ENCODE measurements at regions not wholly inside any gene's neighbourhood (a gene's known extent, or its start where the extent isn't known, plus 50 kb on each side); places are given as distances from the start of the nearest gene placed in this dataset.

DNA sequence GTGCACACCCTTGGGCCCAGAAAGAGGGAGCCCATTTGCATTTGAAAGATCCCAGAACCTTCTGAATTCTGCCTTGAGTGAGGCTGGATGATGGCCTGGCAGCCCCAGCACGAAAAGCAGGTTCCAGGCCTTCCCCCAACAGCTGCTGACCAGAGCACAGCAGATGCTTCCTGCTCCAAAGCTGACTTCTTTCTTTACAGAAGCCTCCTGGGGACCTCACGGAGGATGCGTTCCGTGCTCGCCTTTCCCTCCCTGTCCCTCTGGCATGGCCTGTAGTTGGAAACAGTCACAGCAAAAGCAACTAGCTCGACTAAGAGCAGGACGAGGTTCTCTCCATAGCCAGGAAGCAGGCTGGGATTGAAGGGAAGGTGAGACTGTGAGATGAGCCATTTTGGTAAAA lies 107.7 kb upstream of the B3GAT1 start:
- no peak for DNase-seq (ENCODE audit: low spot score)
- peak; percentile 48 for ATAC-seq
- intact Hi-C loops (cut with DNase I): no loop called here

DNA sequence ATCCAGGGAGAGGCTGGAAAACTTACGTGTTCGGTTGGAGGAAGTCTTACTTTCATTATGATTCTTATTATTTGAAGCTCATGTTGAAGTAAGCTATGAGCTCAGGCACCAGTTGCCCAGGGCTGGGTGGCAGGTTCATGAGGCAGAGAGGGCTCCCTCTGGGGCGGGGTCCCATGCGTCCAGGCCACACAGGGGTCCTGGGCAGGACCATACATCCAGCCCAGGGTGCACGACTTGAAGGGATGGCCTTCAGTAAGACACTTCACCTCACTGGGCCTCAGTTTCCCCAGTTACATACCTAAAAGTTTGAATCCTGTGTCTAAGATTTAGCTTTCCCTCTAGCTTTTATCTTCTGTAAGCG lies 107.3 kb upstream of the B3GAT1 start:
- intact Hi-C loops (cut with DNase I): no loop called here
- no peak for ATAC-seq
- no peak for DNase-seq (ENCODE audit: low spot score)

DNA sequence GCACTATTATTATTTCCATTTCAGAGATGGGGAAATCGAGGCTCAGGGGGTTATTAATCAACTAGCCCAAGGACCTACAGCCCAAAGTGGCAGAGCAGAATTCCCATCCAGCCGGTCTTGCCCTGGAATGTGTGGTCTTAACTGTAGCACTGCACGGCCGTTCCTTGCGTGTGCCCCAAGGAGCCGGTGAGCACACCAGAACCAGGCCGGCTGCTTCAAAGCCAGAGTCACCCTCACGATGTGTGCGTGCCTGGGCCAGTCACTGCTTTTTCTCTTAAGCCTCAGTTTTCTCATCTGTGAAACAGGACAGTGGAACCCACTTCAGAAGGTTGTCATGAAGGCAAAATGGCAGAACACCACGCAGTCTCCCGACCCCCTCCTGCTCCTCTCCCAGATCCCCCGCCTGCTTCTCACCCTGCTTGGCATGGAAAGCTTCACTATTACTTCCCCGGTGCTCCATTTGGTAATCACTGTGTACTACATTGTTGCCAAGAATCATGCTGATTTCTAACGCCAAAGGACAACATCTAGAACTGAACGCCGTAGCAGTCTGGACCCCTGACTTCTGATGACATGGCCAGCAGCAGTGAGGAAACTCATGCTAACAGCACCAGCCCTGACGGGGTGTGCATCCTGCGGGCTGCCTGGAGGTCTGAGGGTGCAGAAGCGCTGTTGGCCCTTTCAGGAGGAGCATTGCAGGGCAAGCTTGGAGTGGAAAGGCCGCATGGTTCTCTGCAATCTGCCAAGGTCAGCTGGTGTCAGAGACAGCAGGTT lies 106.8 kb upstream of the B3GAT1 start:
- no peak for DNase-seq (ENCODE audit: low spot score)
- intact Hi-C loops (cut with DNase I): no loop called here
- ATAC-seq: no peak

DNA sequence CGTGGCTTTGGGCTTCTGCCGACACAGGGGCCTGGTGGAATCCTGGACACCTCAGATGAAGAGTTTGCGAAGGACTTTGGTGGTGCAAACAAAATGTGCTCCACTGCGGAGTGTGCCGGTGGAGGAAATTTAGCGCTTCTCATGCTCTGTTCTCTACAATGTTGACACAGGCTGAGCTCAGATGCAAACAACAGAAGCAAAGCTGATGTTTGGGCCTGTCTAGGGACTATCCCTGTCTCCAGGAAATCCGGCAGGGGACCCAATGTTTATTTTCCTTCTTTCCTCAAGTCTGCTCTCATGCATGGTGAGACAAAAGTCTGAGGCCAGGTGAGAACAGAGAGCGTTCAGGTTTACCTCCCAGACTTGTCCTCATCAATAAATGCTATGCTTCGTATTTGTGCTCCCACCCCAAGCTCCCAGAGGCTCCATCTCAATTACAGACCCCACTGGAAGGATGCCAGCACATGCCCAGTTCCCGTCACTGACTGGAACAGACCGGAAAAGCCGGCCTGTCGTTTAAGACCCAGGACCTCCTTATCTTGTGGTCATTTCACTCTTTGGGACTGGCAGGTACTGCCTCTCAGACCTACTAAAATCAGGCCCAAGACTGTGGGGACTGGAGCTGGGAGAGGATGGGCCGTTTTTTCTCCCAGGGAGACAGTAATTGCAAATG lies 105.7 kb upstream of the B3GAT1 start:
- ATAC-seq (no peak), DNase-seq (ENCODE audit: low spot score) (peak; percentile 51)
- intact Hi-C loops (cut with DNase I): no loop called here

DNA sequence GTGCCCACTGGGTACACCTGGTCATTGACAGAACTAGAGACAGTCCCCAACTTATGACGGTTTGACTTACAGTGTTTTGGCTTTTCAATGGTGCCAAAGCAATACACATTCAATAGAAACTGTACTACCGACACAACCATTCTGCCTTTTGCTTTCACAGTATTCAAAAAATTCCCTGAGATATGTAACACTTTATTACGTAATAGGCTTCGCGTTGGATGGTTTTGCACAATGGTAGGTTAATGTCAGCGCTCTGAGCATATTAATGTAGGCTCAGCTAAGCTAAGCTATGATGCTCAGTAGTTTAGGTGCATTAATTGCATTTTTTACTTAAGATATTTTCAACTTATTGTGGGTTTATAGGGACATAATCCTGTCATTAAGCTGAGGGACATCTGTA lies 105.1 kb upstream of the B3GAT1 start:
- intact Hi-C loops (cut with DNase I): no loop called here
- ATAC-seq (no peak), DNase-seq (ENCODE audit: low spot score) (no peak)

DNA sequence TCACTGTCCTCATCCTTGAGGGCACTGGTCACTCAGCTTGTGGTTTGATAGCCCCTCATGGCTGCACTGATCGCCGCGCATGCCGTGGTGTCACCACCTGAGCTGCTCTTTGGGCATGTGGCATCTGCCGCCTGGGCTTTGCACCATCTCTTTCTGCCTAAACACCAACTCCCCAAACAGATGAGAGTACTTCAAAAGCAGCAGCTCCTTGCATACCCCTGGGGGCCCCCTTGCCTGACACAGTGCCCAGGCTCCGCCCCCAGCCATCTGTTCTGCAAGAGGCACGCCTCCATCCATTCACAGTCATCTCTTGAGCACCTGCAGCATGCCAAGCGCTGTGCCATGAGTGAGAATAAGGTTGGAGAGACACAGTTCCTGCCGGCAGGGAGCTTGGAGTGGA lies 104.5 kb upstream of the B3GAT1 start:
- ATAC-seq (no peak), DNase-seq (ENCODE audit: low spot score) (peak; percentile 37)
- intact Hi-C loops (cut with DNase I): no loop called here

DNA sequence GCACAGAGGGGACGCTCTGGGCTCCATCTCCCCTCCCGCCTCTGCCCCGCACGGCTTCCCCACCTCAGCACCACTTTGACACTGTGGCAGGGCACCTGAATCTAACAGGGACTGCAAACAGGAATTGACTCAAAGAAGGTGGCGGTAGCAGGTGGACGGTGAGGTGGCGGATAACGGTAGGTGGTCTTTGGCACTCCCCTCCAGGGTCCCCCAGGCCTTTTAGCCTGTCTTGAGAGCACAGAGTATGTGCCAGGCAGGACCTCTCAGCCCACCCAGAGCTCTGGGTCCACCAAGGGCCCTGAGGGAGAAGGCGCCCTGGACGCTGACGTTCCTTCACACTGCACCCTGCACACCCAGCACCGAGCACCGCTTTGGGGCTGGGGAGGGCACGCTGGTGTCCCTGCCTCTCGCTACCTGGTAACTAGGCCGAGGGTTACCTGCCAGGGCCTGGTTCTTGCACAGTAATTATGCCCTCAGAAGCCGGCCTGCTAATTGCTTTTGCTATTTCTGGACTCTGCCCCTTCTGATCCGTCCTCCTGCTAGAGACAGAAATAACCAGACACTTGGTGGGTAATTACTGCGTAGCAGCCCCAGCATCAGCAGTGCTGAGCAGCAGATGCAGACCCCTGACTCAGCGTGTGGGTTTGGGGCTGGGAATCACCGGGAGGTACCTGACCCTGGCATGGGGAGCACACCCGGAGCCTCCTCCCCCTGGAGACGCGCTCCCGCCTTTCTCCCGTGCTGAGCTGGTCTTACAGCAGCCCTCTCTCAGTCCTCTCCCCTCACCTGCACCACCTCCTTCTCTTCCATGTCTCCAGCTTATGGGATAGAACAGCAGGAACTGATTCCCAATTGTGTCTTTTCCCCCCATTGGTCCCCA lies 103.3 kb upstream of the B3GAT1 start:
- DNase-seq (ENCODE audit: low spot score) (peak; percentile 33), ATAC-seq (no peak)
- intact Hi-C loops (cut with DNase I): no loop called here

DNA sequence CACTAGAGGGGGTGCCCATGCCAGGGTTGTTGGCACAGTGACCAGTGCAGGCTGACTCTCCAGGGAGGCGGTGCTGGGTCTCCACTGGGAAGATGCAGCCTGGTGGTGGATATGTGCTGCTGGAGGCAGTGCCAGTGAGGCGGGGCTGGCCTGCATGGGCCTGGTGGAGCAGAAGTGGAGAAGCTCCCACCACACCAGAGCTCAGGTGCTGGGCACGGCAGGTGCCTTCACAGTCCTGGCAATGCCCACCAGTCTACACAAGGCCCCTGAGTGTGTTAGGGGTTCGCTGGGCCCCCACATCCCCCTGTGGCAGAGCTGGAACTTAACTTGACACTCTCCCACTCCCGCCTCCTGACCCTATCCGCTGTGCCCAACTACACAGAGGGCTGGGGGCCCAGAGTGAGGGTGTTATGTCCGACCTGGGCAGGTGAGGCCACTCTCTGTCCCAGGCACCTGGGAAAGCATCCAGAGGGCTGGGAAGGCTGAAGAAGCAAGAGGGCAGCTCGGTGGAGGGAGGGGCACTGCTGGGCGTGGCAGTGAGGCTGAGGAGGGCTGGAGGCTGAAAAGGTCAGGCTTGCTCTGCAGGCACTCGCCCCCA lies 102.4 kb upstream of the B3GAT1 start:
- no peak for ATAC-seq
- intact Hi-C loops (cut with DNase I): no loop called here
- peak; percentile 52 for DNase-seq (ENCODE audit: low spot score)

DNA sequence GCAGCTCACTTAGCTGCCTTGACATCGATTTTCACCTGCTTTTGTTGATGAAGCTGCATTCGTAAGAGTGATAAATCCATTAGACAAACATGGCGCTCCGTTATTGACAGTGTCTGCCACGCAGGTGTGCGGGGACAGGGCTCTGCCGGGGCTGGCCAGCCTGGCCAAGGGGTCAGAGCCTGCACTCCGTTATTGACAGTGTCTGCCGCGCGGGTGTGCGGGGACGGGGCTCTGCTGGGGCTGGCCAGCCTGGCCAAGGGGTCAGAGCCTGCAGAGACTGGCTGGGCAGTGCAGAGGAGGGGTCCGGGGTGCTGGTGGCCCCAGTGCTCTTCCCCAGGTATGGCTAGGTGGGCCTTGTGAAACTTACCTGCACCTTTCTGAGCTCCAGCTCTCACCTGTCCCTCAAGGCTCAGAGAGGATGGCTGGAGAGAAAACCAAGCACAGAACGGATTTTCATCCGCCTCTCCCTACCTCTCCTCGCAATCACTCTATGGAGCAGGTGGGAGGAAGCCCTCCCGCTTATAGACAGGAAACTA lies 101.6 kb upstream of the B3GAT1 start:
- intact Hi-C loops (cut with DNase I): no loop called here
- DNase-seq (ENCODE audit: low spot score) (peak; percentile 14), ATAC-seq (no peak)

DNA sequence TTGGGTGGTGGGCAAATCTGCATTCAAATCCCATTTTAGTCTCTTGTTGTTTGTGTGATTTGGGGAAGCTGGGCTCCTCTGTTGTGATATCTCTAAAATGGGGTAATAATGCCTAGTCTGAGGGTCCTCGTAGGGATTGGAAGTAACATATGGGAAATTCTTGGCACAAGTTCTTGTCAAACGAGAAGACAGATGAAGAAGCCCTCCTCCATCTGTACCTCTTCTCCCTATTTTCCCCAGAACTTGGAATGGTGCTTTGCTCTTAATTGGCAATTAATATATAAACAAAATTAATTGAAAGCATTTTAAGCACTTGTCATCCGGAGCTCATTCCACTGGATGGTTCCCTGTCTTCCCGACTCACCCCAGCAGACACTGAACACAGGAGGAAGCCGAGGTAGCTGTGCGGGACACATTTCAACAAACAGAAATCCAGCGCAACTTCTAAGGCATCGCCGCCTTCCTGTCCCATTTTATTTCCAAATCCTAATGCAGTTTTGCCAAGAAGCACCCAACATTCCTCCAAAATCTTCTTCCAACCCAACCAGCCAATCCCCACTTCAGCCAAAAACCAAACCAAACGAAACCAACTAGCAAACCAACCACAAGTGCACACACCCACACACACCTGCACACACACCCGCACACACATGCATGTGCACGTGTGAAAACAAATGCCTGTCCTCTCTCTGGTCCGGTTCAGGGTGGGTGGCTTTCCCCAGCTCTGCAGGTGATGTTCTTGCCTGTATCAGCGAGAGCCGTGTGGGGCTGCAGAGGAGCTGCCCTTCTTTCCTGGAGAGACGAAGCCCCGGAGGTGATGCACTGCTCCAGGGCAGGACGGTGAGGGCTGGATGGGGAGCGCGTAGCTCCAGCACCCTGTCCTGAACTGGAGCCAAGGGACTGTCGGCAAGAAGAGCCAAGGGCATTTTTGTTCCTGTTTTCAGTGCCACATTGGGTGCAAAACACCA lies 100.8 kb upstream of the B3GAT1 start:
- ATAC-seq: no peak
- peak; percentile 23 for DNase-seq (ENCODE audit: low spot score)
- intact Hi-C loops (cut with DNase I): no loop called here

DNA sequence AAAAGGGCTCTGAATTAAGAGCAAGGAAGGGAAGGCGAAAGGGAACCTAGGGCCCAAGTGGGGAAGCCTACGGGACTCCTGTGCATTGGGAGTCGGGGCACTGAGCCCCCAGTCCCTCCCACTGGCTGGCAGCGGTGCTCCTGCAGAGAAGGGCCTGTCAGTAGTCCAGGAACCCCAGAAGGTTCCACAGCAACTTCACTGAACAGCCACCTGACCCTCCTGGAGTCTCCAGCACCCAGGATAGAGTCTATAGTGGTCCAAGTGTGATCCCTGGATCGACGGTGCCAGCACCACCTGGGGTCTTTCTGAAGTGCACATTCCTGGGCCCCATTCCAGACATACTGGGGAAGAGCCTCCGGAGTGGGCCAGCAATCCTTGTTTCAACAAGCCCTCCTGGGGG lies 100.0 kb upstream of the B3GAT1 start:
- DNase-seq (ENCODE audit: low spot score) (peak; percentile 25), ATAC-seq (no peak)
- intact Hi-C loops (cut with DNase I): no loop called here

DNA sequence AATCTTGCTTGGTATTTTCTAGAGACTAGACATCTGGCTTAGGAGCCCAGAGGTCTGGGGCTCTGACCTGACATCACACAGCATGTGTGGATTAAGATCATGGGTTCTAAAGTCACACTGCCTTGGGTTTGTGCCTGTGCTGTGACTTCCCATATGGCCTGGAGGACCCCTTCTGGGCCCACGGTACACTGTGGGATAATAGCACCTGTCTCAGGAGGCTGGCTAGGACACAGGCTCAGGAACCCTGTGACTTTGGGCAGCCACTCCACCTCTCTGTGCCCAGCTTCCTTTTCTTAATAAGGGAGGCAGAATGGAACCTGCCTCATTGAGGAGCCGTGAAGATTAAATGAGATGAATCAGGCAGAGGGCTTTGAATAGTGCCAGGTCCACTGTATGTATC lies 99.2 kb upstream of the B3GAT1 start:
- intact Hi-C loops (cut with DNase I): no loop called here
- ATAC-seq (no peak), DNase-seq (ENCODE audit: low spot score) (peak; percentile 19)

DNA sequence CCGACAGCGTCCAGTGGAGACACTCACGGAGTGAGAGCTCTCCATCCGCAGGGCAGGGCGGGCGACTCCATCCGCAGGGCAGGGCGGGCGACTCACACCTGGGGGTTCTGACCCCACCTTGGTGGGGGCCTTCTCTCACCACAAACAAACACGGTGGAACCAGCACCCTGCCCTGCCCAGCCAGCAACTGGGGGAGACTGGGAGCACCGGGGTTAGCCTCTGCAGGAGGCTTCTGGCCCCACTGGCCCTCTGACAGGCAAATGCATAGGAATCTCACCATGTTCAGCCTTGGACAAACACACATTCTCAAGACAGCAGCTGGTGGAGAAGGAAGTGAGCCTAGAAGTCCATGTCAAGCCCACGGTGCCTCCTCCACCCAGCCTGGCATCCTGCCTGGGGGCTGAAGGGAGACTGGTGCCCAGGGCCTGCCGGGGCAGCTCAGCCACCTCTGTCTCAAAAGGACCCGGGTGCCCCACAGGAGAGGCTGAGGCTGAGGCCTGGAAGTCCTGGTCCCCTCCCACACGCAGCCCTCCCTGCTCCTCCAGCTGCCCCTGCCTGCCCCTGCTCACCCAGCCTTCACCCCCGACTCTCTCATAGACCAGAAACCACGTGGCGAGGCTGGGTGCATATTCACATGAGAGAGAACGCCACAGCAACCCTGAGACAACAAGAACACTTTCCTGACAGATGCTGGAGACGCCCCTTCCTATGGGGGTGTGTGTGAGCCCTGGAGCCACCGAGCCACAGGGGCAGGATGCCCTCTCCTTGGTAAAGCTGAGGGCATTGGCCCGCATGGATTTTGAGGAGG lies 98.4 kb upstream of the B3GAT1 start:
- peak; percentile 54 for DNase-seq (ENCODE audit: low spot score)
- no peak for ATAC-seq
- intact Hi-C loops (cut with DNase I): no loop called here

DNA sequence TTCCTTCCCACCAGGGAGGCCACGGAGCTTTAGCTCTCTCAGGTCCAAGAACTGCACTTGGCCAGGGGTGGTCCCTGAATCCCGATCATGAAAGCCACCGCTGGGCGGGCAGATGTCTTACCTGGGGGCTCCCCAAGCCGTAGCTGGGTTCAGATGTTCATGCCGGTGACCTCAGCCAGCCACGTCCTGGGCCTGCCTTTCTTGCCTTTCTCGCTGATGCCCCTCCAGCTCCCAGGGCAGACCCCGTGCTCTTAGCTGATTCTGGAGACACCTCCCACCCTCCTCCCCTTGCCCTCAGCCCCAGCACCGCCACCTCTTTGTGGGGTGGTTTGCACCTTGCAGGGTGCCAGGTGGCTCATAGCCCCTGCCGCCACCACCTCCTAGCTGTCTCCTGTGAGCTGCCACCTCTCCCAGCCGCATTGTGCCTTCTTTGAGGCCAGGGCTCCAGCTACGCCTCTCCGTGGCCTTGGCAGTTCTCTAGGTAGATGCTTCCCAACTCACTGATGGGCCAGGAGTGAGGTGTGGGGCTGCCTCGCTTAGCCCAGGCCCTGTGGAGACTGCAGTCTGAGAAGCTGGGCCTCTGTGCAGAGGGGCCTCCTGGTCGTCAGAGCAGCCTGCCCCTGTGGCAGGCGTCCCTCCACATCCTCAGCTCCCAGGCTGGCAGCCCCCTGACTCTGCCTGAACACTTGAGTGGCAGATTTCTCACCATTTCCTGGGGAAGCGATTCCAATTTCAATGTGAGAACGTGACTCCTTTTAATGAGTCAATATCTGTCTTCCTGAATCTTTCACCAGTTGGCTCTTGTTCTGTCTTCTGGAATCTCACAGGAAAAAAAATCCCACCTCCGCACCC lies 97.6 kb upstream of the B3GAT1 start:
- intact Hi-C loops (cut with DNase I): no loop called here
- ATAC-seq: no peak

DNA sequence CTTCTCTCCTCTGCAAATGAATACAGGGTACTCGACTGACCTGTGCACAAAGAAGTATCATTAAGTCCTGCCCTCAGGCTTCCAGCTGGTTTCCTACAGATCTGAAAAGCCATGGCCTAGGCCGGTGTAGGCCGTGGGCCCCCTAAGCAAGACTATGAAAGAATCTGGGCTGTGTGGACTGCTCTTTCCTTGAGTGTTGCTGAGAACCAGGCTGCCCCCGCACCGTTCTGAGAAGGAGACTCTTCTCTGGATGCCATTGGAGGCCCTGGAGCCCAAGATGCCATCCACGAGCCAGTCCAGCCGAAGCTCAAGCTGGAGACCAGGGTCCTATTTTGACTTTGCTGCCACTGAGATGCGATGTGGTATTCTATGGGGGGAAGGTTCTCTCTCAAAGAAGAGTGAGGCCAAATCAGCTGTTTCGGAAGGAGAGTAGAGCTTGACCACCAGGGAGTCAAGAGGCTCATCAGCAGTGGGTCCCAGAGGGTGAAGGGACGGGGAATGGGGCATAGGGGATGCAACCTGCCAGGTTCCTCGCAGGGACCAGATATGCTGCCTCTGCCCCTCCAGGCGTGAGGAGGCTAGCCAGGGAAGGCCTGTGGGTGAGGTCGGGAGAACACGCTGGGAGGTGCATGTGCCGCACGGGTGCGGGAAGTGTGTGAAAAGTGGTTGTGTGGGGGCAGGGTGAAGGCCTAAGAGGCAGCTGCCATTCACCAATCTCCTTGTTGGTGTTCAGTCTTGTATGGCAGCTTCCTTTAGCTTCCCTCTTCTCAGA lies 96.4 kb upstream of the B3GAT1 start:
- ATAC-seq (no peak), DNase-seq (ENCODE audit: low spot score) (peak; percentile 34)
- intact Hi-C loops (cut with DNase I): no loop called here

More for the DNA sequence above, 97.6 kb upstream of the B3GAT1 start:
- peak; percentile 37 for DNase-seq (ENCODE audit: low spot score)

DNA sequence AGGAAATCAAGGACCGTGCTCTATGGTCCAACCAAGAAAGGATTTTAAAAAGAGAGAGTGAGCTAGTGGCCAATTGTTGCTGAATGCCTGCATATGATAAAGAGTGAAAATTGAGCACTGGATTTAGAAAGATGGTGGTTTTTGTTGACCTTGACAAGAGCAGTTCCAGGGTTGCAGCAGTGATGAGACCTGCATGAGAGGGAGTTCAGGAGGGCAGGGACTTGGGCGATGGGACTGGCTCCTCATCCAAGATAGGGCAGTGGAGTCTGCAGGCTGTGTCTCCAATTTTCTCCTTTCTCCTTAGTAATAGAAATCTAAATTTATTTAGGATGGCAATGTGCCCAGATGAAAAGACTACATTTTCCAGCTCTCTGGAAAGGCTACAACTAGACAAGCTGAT lies 94.0 kb upstream of the B3GAT1 start:
- DNase-seq (ENCODE audit: low spot score) (peak; percentile 15), ATAC-seq (no peak)
- intact Hi-C loops (cut with DNase I): no loop called here

All from sciatic nerve (tissue), 2 donors.